SK-N-SH treated with all-trans-retinoic acid at 6 μM for 48 hours (cell line): ENCODE measurements at regions not wholly inside any gene's neighbourhood (a gene's known extent, or its start where the extent isn't known, plus 50 kb on each side); places are given as distances from the start of the nearest gene placed in this dataset.

Experiments
- ARNTL ChIP-seq: fragments of 450-650 bp; formaldehyde crosslinking; IDR thresholded peaks from 2 replicates; pipeline ENCODE4 v1.5.0; 2020; ENCODE audit warnings: low read depth, mild to moderate bottlenecking, moderate library complexity, borderline replicate concordance
- BACH2 ChIP-seq: fragments of 250-450 bp; sonication (Bioruptor Pico); IDR thresholded peaks from 2 replicates; pipeline ENCODE4 v1.9.0; 2021; ENCODE audit warnings: mild to moderate bottlenecking, borderline replicate concordance
- CREB5 ChIP-seq: fragments of 250-450 bp; sonication (Bioruptor Pico); IDR thresholded peaks from 2 replicates; pipeline ENCODE4 v1.5.1; 2020; ENCODE audit warnings: low read depth, mild to moderate bottlenecking, moderate library complexity
- GLIS3 ChIP-seq: fragments of 250-450 bp; sonication (Bioruptor Pico); IDR thresholded peaks from 2 replicates; pipeline ENCODE4 v1.5.0; 2020; ENCODE audit warnings: mild to moderate bottlenecking, moderate library complexity
- ISL1 ChIP-seq: fragments of 250-450 bp; sonication (Bioruptor Pico); IDR thresholded peaks from 2 replicates; pipeline ENCODE4 v2.1.2; 2022; ENCODE audit warnings: mild to moderate bottlenecking, moderate library complexity
- OSR1 ChIP-seq: fragments of 250-450 bp; sonication (Bioruptor Pico); IDR thresholded peaks from 2 replicates; pipeline ENCODE4 v1.8.0; 2022; ENCODE audit warnings: moderate library complexity, mild to moderate bottlenecking, inconsistent platforms
- ZC3H10 ChIP-seq: fragments of 250-450 bp; sonication (Bioruptor Pico); IDR thresholded peaks from 2 replicates; pipeline ENCODE4 v1.5.1; 2021; ENCODE audit warnings: mild to moderate bottlenecking, moderate library complexity
- ZFP30 ChIP-seq: fragments of 450-650 bp; formaldehyde crosslinking; IDR thresholded peaks from 2 replicates; pipeline ENCODE4 v1.5.0; 2022; ENCODE audit warnings: mild to moderate bottlenecking, moderate library complexity
- ZNF8 ChIP-seq: fragments of 450-650 bp; formaldehyde crosslinking; IDR thresholded peaks from 2 replicates; pipeline ENCODE4 v1.5.0; 2020; ENCODE audit warnings: mild to moderate bottlenecking, moderate library complexity
- TF ChIP-seq, protein P1 (sequence below): fragments of 250-450 bp; sonication (Bioruptor Pico); IDR thresholded peaks from 2 replicates; pipeline ENCODE4 v1.5.0; 2020; ENCODE audit warnings: mild to moderate bottlenecking, moderate library complexity

- TF ChIP-seq OSR1, result no peak
- TF ChIP-seq ZNF8 (CRISPR knock-in tag), result no peak
- no peak for TF ChIP-seq ARNTL (CRISPR knock-in tag)
- TF ChIP-seq ZFP30 (CRISPR knock-in tag), result no peak
- no peak for TF ChIP-seq BACH2 (CRISPR knock-in tag)
- no peak for TF ChIP-seq CREB5
- TF ChIP-seq ZC3H10 (CRISPR knock-in tag), result no peak
- TF ChIP-seq, protein P1, sequence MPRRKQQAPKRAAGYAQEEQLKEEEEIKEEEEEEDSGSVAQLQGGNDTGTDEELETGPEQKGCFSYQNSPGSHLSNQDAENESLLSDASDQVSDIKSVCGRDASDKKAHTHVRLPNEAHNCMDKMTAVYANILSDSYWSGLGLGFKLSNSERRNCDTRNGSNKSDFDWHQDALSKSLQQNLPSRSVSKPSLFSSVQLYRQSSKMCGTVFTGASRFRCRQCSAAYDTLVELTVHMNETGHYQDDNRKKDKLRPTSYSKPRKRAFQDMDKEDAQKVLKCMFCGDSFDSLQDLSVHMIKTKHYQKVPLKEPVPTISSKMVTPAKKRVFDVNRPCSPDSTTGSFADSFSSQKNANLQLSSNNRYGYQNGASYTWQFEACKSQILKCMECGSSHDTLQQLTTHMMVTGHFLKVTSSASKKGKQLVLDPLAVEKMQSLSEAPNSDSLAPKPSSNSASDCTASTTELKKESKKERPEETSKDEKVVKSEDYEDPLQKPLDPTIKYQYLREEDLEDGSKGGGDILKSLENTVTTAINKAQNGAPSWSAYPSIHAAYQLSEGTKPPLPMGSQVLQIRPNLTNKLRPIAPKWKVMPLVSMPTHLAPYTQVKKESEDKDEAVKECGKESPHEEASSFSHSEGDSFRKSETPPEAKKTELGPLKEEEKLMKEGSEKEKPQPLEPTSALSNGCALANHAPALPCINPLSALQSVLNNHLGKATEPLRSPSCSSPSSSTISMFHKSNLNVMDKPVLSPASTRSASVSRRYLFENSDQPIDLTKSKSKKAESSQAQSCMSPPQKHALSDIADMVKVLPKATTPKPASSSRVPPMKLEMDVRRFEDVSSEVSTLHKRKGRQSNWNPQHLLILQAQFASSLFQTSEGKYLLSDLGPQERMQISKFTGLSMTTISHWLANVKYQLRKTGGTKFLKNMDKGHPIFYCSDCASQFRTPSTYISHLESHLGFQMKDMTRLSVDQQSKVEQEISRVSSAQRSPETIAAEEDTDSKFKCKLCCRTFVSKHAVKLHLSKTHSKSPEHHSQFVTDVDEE (CRISPR knock-in tag), result no peak
- TF ChIP-seq GLIS3, result no peak
- TF ChIP-seq ISL1 (CRISPR knock-in tag), result no peak
Measured at GRCh38 chr13:111923991-111924677, 142.8 kb upstream of the SOX1 start.
